ENCODE measurements at regions not wholly inside any gene's neighbourhood (a gene's known extent, or its start where the extent isn't known, plus 50 kb on each side); places are given as distances from the start of the nearest gene placed in this dataset.
"Not testable (repeated sequence)": the region's sequence is repeated elsewhere in the genome, so short reads cannot be mapped to it uniquely, and the experiment has no call there.

DNA sequence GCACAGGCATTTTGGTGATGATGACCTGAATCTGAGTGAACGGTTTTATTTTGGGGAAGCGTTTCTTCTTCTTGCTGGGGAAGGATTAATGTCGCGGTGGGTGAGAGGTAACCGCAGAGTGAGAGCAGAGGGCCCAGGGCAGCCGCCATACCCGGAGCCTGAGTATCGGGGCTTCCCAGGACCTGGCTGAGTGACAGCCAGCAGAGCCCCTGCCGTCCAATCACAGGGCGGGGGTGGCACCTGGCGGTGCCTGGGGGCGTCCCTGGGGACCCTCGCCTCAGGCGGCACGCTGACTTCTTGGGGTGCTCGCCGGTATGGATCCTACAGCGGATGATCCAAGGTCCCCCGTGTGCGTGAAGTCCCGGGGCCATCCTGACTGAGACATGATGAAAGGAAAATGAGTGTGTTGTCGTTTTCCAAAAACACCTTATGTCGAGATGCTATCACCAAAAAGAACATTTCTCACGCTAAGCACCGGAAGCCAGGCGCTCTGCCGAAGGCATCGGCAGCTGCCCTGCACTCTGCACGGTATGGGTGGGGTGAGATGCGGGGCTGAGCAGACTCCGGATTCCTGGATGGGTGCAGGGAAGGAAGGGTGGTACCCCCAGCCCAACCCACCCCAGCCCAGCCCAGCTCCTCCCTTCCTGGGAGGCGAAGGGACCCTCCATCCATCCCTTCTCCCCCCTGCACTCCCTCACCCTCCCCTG is 227.9 kb upstream of the SHH start:
- no peak for TF ChIP-seq CTCF (conservative IDR thresholded peaks at IDR 0.05; ENCODE audit: control insufficient read depth, insufficient read depth, low read depth, low read length)
- no peak overlapping the region for H3K4me3 ChIP-seq (ENCODE audit: control insufficient read depth, low read depth, low read length)
- DNase-seq (ENCODE audit: low read depth) = no peak

DNA sequence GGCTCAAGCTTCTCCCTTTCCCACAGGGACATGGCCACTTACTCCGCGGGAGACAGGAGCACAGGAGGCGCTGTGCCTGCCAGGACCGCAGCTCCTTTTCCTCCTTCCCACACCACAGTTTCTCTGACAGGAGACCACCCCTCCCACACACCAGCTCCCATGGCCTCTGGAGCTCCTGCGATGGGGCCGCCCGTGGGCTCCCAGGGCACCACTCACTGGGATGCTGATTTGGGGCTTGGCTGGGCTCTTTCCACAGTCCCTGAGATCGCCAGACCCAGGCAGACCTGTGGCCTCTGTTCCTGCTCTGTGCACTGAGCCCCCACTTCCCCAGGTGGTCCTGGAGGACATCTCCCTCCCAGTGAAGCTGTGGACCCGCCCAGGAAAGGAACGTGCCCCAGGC is 226.9 kb upstream of the SHH start:
- no peak for TF ChIP-seq CTCF (conservative IDR thresholded peaks at IDR 0.05; ENCODE audit: control insufficient read depth, insufficient read depth, low read depth, low read length)
- DNase-seq (ENCODE audit: low read depth) = no peak
- H3K4me3 ChIP-seq (ENCODE audit: control insufficient read depth, low read depth, low read length) = no peak overlapping the region

- no peak for DNase-seq (ENCODE audit: low read depth)
- TF ChIP-seq CTCF (conservative IDR thresholded peaks at IDR 0.05; ENCODE audit: control insufficient read depth, insufficient read depth, low read depth, low read length) = no peak
- H3K4me3 ChIP-seq (ENCODE audit: control insufficient read depth, low read depth, low read length) = no peak overlapping the region
These were observed 226.1 kb upstream of the SHH start for GRCh38 chr7:156038345-156038744.

DNA sequence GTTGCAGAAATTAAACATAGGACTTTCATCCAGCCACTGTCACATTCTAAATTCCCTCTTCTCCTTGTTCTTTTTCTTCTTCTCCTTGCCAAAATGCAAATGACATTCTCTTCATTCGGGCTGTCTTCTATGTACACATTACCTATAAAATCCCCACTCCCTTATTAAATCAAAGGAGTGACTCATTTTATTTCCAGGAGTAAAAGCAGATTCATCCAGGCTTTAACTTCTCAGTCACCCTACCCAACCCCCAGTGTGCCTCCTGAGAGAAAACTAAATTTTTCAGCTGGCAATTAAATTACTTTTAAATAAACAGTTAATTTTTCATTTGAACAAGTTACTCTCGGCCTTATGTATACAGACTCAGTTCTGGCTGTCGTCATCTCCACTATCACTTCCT is 223.9 kb upstream of the SHH start:
- DNase-seq (ENCODE audit: low read depth) = no peak
- H3K4me3 ChIP-seq (ENCODE audit: control insufficient read depth, low read depth, low read length) = no peak overlapping the region
- no peak for TF ChIP-seq CTCF (conservative IDR thresholded peaks at IDR 0.05; ENCODE audit: control insufficient read depth, insufficient read depth, low read depth, low read length)

DNA sequence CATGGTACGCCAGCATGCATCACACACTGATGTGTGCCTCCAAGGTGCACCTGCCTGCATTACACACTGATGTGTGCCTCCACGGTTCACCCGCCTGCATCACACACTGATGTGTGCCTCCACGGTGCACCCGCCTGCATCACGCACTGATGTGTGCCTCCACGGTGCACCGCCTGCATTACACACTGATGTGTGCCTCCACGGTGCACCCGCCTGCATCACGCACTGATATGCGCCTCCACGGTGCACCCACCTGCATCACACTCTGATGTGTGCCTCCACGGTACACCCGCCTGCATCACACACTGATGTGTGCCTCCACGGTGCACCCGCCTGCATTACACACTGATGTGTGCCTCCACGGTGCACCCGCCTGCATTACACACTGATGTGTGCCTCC is 223.1 kb upstream of the SHH start:
- not testable (repeated sequence) for DNase-seq (ENCODE audit: low read depth); H3K4me3 ChIP-seq (ENCODE audit: control insufficient read depth, low read depth, low read length)

DNA sequence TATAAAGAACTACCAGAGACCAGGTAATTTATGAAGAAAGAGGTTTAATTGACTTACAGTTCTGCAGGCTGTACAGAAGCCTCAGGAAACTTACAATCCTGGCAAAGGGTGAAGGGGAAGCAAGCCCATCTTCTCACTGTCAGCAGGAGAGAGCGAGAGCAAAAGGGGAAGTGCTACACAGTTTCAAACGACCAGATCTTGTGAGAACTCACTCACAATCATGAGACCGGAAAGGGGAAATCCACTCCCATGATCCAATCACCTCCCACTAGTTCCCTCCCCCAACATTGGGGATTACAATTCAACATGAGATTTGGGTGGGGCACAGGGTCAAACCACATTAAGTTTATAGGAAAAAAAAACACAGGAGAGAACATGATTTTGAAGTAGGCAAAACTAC is 222.1 kb upstream of the SHH start:
- no peak for DNase-seq (ENCODE audit: low read depth)
- no peak overlapping the region for H3K4me3 ChIP-seq (ENCODE audit: control insufficient read depth, low read depth, low read length)
- no peak for TF ChIP-seq CTCF (conservative IDR thresholded peaks at IDR 0.05; ENCODE audit: control insufficient read depth, insufficient read depth, low read depth, low read length)

DNA sequence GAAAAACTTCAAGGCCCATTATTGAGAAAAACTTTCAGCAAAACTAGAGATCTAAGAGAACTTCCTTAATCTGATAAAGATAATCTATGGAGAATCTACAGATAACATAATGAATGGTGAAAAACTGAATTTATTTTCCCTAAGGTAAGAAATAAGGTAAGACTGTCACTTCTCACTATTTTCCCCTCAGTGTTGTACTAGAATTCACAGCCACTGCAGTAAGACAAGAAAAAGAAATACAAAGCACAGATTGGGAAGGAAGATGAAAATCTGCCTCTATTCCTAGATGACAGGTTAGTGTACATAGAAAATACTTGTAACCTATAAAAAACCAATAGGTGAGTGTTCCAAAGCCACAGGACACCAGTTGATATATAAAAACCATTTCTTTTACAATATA is 220.7 kb upstream of the SHH start:
- H3K4me3 ChIP-seq (ENCODE audit: control insufficient read depth, low read depth, low read length) = no peak overlapping the region
- no peak for DNase-seq (ENCODE audit: low read depth)
- TF ChIP-seq CTCF (conservative IDR thresholded peaks at IDR 0.05; ENCODE audit: control insufficient read depth, insufficient read depth, low read depth, low read length) = no peak
